ENCODE measurements at regions not wholly inside any gene's neighbourhood (a gene's known extent, or its start where the extent isn't known, plus 50 kb on each side); places are given as distances from the start of the nearest gene placed in this dataset.
"Not testable (repeated sequence)": the region's sequence is repeated elsewhere in the genome, so short reads cannot be mapped to it uniquely, and the experiment has no call there.

DNA sequence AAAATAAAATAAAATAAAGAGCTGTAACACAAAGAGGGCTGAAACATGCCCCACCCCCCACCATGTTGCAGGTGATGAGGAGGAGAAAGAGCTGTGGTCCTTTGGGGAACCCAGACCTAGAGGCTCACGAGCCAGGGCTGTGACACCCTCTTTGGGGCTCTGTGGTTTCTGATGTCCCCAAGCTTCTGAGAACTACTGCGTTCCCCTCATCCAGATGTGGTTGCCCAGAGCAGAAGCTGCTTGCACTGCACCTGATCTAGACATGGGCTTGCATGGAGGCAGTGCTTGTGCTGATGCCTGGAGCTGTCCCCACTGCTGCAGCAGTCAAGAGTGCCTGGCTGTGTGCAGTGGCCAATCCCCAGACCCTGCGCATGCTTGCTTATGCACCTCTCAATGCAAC, 687.9 kb upstream of the ACVR2A start:
- H3K27me3 ChIP-seq (ENCODE audit: control insufficient read depth, insufficient read depth, low read length): no peaks in the 10 kb centered on the region
- DNase-seq: no peak
- no peak overlapping the region for H3K4me3 ChIP-seq (ENCODE audit: insufficient read depth, low read depth, low read length)
- no peaks in the 10 kb centered on the region for H3K36me3 ChIP-seq (replicated peaks; ENCODE audit: control insufficient read depth, insufficient read depth, low read length)

DNA sequence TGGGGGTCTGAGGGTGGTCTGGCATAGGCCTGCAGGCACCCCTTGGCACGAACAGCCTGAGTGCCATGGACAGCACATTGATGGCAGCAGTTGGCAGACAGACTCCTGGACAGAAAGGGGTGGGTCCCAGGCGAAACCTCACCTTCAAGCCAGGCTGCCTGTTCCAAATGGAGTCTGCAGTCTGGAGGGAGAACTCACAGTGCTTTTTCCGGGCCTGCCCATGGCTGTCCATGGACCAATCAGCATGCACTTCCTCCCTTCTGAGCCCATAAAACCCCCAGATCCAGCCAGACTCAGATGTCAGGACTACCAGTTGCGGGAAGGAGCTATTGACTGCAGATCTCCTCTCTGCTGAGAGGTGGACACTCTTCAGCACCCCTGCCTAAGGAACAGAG, 694.6 kb upstream of the ACVR2A start:
- no peak for DNase-seq
- no peak overlapping the region for H3K4me3 ChIP-seq (ENCODE audit: insufficient read depth, low read depth, low read length)
- H3K36me3 ChIP-seq (replicated peaks; ENCODE audit: control insufficient read depth, insufficient read depth, low read length): no peaks in the 10 kb centered on the region
- H3K27me3 ChIP-seq (ENCODE audit: control insufficient read depth, insufficient read depth, low read length): no peaks in the 10 kb centered on the region

DNA sequence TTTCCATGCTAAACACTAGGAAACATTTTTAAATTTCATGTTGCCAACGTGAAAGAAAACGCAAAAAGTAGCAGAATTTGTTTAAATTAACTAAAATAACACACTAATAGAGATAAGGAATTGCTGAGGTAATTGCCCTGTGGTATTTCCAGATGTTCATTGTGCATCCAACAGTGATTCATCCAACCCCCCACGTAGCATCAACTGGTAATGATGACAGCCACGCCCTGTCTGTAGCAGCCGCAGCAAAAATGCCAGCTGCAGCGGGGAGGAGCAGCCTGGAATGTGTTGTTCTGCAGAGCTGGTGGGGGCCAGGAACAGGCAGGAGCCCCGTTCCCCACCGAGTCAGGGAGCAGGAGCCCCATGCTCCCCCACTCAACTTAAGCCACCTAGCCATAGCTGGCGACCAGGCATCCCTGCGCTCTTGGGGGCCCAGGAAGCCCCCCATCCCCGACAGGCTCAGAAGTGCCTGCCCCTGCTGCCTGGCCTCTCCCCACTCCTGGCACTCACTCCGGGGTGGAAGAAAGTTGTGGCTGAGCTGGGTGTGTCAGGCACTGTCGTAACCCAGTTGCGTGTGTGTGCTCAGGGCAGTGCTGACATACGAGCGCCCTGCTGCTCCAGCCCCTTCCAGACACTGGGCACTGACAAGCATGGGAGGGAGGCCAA, 695.1 kb upstream of the ACVR2A start:
- no peak for DNase-seq
- Histone ChIP-seq H3K36me3 (replicated peaks; ENCODE audit: control insufficient read depth, insufficient read depth, low read length) (no peaks in the 10 kb centered on the region), H3K27me3 (ENCODE audit: control insufficient read depth, insufficient read depth, low read length) (no peaks in the 10 kb centered on the region), H3K4me3 (ENCODE audit: insufficient read depth, low read depth, low read length) (no peak overlapping the region)

DNA sequence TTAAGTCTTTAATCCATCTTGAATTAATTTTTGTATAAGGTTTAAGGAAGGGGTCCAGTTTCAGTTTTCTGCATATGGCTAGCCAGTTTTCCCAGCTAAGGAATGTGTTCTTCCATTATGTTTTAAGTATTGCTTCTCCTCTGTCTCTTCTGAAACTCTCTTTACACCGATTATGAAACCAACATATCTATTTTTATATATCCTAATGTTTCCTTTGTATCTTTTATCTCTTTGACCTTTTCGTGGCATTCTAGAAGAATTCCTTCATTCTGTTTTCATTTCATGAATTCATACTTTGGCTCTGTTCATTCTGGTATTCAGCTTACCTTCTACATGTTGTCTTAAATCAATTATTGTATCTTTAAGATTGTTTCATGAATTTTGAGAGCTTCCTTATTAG, 697.0 kb upstream of the ACVR2A start:
- no peaks in the 10 kb centered on the region for H3K36me3 ChIP-seq (replicated peaks; ENCODE audit: control insufficient read depth, insufficient read depth, low read length)
- H3K4me3 ChIP-seq (ENCODE audit: insufficient read depth, low read depth, low read length): no peak overlapping the region
- H3K27me3 ChIP-seq (ENCODE audit: control insufficient read depth, insufficient read depth, low read length): no peaks in the 10 kb centered on the region
- no peak for DNase-seq

DNA sequence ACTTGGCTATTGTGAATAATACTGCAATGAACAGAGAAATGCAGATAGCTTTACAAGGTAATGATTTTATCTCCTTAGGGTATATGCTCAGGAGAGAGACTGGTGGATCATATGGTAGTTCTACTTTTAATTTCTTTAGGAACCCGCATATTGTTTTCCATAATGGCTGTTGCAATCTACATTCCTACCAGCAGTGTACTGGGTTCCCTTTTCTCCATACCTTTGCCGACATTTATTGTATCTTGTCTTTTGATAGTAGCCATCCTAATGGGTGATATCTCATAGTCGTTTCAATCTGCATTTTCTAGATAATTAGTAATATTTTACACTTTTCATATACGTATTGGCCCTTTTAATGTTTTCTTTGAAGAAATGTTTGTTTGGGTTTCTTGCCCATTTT, 702.9 kb upstream of the ACVR2A start:
- Histone ChIP-seq H3K27me3 (ENCODE audit: control insufficient read depth, insufficient read depth, low read length) (no peaks in the 10 kb centered on the region), H3K36me3 (replicated peaks; ENCODE audit: control insufficient read depth, insufficient read depth, low read length) (no peaks in the 10 kb centered on the region), H3K4me3 (ENCODE audit: insufficient read depth, low read depth, low read length) (no peak overlapping the region)
- DNase-seq: peak; percentile 9

DNA sequence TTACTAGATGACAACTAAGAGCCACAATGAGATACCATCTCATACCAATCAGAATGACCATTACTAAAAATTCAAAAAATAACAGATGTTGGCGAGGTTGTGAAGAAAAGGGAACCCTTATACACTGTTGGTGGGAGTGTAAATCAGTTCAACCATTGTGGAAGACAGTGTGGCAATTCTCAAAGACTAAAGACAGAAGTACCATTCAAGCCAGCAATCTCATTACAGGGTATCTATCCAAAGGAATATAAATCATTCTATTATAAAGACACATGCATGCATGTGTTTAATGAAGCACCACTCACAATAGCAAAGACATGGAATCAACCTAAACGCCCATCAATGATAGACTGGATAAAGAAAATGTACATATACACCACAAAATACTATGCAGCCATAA, 705.1 kb upstream of the ACVR2A start:
- not testable (repeated sequence) for DNase-seq; H3K36me3 ChIP-seq (replicated peaks; ENCODE audit: control insufficient read depth, insufficient read depth, low read length); H3K4me3 ChIP-seq (ENCODE audit: insufficient read depth, low read depth, low read length)

DNA sequence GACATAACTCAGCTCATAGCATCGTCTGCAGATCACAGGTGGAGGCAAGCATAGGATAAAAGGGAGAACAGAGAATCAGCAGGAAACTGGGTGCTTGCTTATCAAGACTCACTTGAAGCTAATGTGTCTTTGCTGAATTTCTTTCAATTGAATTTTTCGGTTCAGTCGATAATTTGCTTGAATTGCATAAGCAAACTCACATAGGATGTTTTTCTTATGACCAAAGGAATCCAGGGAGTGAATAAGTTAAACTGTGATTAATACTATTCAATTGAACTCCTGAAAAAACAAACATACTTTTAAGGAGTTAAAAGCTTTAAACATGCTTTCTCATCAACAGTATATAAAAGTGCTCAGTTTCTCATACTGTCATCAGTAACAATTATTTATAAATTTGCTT, 707.1 kb upstream of the ACVR2A start:
- Histone ChIP-seq H3K36me3 (replicated peaks; ENCODE audit: control insufficient read depth, insufficient read depth, low read length) (no peaks in the 10 kb centered on the region), H3K4me3 (ENCODE audit: insufficient read depth, low read depth, low read length) (no peak overlapping the region), H3K27me3 (ENCODE audit: control insufficient read depth, insufficient read depth, low read length) (no peaks in the 10 kb centered on the region)
- no peak for DNase-seq

More for the DNA sequence above, 705.1 kb upstream of the ACVR2A start:
- not testable (repeated sequence) for H3K27me3 ChIP-seq (ENCODE audit: control insufficient read depth, insufficient read depth, low read length)

DNA sequence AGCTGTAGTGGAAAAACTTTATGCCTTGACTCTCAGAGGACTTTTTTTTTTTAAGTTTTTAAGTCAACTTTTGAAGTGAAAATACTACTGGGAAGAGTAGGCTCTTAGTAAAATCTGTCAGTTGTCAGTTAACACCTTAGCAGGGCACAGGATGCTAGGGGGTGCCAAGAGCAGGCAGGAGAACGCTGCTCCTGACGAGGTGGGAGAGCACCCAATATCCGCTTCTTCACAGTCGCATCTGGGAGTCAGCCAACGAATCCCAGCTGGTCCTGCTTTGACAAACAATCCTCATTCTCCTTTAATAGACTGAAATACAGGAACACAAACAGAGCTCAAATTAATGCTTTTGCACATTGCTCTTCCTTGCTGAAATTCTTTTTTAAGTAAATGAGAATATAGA, 709.5 kb upstream of the ACVR2A start:
- Histone ChIP-seq H3K4me3 (ENCODE audit: insufficient read depth, low read depth, low read length) (no peak overlapping the region), H3K27me3 (ENCODE audit: control insufficient read depth, insufficient read depth, low read length) (no peaks in the 10 kb centered on the region), H3K36me3 (replicated peaks; ENCODE audit: control insufficient read depth, insufficient read depth, low read length) (no peaks in the 10 kb centered on the region)
- no peak for DNase-seq

DNA sequence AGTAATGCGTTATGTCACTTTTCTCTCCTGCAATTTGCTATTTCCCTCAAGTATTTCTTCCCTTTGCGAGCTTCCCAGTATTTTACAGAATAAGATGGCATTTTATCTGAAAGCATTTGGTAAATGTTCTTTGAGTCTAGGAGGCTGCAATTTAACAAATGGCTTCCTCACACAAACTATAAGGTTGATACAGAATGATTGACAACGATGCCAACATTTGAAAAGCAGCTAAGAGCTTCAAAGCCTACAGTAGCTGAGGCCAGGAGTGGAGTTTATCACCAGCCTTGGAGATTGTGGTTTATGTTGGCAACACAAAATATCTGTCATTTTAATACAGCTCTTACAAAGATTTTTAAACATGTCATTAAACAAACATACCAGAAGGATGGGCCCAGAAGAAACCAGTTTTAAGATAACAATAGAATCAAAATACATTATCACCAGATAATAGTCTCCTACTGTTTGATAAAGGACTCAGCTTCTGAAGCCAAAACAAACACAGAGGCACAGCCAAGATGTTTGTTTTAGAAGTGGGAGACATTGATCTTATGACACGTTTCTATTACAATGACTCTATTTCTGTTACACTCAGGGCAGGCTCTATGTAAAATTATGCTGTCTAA, 711.4 kb upstream of the ACVR2A start:
- no peak for DNase-seq
- no peaks in the 10 kb centered on the region for H3K27me3 ChIP-seq (ENCODE audit: control insufficient read depth, insufficient read depth, low read length)
- H3K36me3 ChIP-seq (replicated peaks; ENCODE audit: control insufficient read depth, insufficient read depth, low read length): no peaks in the 10 kb centered on the region
- H3K4me3 ChIP-seq (ENCODE audit: insufficient read depth, low read depth, low read length): no peak overlapping the region

DNA sequence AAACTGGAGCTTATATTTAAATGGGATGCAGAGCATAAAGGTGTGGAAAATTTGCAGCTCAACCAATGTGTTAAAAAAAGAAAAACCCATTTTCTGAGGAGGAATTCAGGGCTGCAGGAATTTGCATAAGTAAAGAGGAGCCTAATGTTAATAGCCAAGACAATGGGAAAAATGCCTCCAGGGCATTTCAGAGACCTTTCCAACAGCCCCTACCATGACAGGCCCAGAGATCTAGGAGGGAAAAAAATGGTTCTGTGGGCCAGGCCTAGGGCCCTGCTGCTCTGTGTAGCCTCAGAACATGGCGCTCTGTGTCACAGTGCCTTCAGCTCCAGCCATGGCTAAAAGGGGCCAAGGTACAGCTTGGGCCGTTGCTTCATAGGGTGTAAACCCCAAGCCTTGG, 719.7 kb upstream of the ACVR2A start:
- no peak overlapping the region for H3K4me3 ChIP-seq (ENCODE audit: insufficient read depth, low read depth, low read length)
- no peak for DNase-seq
- H3K36me3 ChIP-seq (replicated peaks; ENCODE audit: control insufficient read depth, insufficient read depth, low read length): no peaks in the 10 kb centered on the region
- H3K27me3 ChIP-seq (ENCODE audit: control insufficient read depth, insufficient read depth, low read length): no peaks in the 10 kb centered on the region

DNA sequence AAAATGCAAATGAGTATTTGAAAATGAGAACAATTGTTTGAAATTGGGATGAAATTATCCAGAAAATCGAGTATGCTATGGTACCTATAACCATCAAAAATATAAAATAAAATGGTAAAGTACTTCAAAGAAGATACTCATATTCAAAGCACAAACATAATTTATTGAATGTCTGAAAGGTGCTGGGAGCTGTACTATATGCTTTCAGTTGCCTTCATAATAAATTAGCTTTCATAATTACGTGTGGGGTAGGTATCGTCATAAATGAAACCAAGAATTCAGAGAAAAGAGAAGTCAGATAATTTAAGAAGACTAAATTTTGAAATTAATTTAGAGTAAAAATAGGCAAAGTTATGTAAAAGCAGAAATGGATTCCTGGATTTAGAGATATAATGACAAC, 721.9 kb upstream of the ACVR2A start:
- Histone ChIP-seq H3K4me3 (ENCODE audit: insufficient read depth, low read depth, low read length) (no peak overlapping the region), H3K27me3 (ENCODE audit: control insufficient read depth, insufficient read depth, low read length) (no peaks in the 10 kb centered on the region), H3K36me3 (replicated peaks; ENCODE audit: control insufficient read depth, insufficient read depth, low read length) (no peaks in the 10 kb centered on the region)
- no peak for DNase-seq

DNA sequence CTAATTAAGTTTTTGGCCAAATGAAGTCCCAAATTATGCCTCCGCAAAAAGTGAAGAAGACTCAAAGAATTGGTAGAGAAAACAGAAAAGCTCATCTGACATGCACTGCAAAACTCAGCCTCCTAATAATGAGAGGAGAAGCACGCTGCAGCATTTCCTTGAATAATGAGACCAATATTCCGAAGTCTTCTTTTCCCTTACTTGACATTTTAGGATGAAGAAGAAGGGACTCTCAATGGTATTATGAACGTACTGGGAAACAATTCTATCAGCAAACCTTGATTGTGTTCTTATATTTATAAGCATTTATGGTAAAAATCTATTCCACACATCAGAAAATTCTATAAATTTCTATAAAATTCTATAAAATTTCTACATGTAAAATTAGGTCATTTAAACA, 733.9 kb upstream of the ACVR2A start:
- Histone ChIP-seq H3K36me3 (replicated peaks; ENCODE audit: control insufficient read depth, insufficient read depth, low read length) (no peaks in the 10 kb centered on the region), H3K4me3 (ENCODE audit: insufficient read depth, low read depth, low read length) (no peak overlapping the region), H3K27me3 (ENCODE audit: control insufficient read depth, insufficient read depth, low read length) (no peaks in the 10 kb centered on the region)
- no peak for DNase-seq

DNA sequence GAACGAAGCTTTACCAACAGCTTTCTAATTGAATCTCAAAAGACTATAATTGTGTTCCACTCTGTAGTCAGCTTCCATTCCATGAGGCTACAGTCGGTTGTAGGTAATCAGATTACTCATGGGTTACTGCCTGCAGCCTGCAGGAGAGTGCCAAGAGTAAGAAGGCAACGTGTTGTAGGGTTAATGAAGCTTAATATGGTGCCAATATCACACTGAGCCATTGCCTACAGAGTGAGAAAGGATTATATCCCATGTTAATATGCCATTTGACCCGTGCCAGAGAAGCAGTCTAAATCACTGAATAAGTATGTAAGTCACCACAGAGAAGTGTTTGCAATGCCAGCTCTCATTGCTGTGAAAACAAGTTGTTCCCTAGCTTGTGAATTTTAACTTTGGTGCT, 734.5 kb upstream of the ACVR2A start:
- H3K36me3 ChIP-seq (replicated peaks; ENCODE audit: control insufficient read depth, insufficient read depth, low read length): no peaks in the 10 kb centered on the region
- no peaks in the 10 kb centered on the region for H3K27me3 ChIP-seq (ENCODE audit: control insufficient read depth, insufficient read depth, low read length)
- no peak overlapping the region for H3K4me3 ChIP-seq (ENCODE audit: insufficient read depth, low read depth, low read length)
- no peak for DNase-seq

DNA sequence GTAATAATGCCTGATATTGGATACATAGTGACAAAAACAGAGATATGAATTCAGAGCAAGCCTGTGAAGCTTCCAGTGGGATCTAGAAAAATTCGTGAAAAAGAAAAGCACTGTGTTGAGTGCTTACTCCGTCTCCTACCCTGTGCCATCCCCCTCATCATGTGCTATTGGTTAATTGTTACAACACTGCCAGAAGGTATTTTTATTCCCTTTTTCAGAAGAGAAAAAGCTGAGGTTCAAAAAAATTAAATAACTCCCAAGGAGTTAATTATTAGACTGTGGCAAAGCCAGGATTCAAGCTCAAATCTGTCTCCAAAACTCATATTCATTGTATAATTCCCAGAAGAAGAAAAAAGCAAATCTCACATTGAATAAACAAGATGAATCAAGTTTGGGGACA, 735.5 kb upstream of the ACVR2A start:
- DNase-seq: no peak
- no peaks in the 10 kb centered on the region for H3K36me3 ChIP-seq (replicated peaks; ENCODE audit: control insufficient read depth, insufficient read depth, low read length)
- H3K4me3 ChIP-seq (ENCODE audit: insufficient read depth, low read depth, low read length): no peak overlapping the region
- H3K27me3 ChIP-seq (ENCODE audit: control insufficient read depth, insufficient read depth, low read length): no peaks in the 10 kb centered on the region

DNA sequence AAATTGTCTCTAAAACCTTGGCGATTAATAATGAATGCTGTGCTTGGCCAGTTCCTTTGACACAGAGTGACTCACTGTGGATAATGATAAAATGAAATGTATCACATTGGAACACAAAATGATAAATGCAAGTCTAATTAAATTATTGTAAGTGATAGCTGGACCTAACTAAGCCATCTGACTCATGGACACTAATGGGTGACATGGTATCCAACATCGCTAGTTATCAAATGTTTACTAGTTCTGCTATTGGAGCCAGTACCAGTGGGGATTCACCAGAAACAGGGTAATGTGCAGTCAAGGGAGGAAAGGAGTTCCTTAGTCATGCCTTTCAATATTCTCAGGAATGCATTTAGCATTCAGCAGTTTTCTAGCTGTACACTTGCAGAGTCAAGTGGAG, 736.3 kb upstream of the ACVR2A start:
- Histone ChIP-seq H3K4me3 (ENCODE audit: insufficient read depth, low read depth, low read length) (no peak overlapping the region), H3K36me3 (replicated peaks; ENCODE audit: control insufficient read depth, insufficient read depth, low read length) (no peaks in the 10 kb centered on the region), H3K27me3 (ENCODE audit: control insufficient read depth, insufficient read depth, low read length) (no peaks in the 10 kb centered on the region)
- no peak for DNase-seq

All from H7 (cell line).